ENCODE measurements at regions not wholly inside any gene's neighbourhood (a gene's known extent, or its start where the extent isn't known, plus 50 kb on each side); places are given as distances from the start of the nearest gene placed in this dataset.

DNA sequence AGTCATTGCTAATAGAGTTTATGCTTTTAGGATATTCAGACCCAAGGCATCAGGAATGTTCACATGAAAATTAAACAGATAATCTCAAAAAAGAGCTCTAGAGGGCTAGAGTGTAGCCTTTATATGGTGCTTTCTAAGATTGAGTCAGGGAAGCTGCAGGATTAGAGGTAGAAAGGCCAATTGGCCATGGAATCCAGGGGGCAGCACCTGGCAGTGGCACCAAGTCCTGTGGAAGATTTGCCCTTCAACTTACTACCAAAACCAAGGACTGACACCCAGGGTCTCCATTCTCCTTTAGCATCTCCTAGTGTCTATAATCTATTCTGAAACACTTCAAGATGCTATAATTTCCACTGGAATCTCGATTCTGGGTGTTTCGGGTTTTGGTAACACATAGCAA, 112.4 kb downstream of the ACER2 start:
- TF ChIP-seq, protein P1, sequence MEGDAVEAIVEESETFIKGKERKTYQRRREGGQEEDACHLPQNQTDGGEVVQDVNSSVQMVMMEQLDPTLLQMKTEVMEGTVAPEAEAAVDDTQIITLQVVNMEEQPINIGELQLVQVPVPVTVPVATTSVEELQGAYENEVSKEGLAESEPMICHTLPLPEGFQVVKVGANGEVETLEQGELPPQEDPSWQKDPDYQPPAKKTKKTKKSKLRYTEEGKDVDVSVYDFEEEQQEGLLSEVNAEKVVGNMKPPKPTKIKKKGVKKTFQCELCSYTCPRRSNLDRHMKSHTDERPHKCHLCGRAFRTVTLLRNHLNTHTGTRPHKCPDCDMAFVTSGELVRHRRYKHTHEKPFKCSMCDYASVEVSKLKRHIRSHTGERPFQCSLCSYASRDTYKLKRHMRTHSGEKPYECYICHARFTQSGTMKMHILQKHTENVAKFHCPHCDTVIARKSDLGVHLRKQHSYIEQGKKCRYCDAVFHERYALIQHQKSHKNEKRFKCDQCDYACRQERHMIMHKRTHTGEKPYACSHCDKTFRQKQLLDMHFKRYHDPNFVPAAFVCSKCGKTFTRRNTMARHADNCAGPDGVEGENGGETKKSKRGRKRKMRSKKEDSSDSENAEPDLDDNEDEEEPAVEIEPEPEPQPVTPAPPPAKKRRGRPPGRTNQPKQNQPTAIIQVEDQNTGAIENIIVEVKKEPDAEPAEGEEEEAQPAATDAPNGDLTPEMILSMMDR (conservative IDR thresholded peaks at IDR 0.05; ENCODE audit: low read length), result no peak
- no peak for TF ChIP-seq EZH2phosphoT487 (IDR thresholded peaks at IDR 0.05; ENCODE audit: borderline replicate concordance, low read depth, low read length)

Measured in OCI-LY7 (cell line).